GM21381 (cell line): ENCODE measurements at regions not wholly inside any gene's neighbourhood (a gene's known extent, or its start where the extent isn't known, plus 50 kb on each side); places are given as distances from the start of the nearest gene placed in this dataset.
"Not testable (repeated sequence)": the region's sequence is repeated elsewhere in the genome, so short reads cannot be mapped to it uniquely, and the experiment has no call there.

ENCODE experiments used
- ATAC-seq: cut with Tn5 transposase; IDR thresholded peaks from one replicate; pipeline ENCODE4 v1.9.1; 2021; ENCODE audit warnings: mild to moderate bottlenecking, moderate library complexity; ENCODE audit not compliant: unreplicated experiment

DNA sequence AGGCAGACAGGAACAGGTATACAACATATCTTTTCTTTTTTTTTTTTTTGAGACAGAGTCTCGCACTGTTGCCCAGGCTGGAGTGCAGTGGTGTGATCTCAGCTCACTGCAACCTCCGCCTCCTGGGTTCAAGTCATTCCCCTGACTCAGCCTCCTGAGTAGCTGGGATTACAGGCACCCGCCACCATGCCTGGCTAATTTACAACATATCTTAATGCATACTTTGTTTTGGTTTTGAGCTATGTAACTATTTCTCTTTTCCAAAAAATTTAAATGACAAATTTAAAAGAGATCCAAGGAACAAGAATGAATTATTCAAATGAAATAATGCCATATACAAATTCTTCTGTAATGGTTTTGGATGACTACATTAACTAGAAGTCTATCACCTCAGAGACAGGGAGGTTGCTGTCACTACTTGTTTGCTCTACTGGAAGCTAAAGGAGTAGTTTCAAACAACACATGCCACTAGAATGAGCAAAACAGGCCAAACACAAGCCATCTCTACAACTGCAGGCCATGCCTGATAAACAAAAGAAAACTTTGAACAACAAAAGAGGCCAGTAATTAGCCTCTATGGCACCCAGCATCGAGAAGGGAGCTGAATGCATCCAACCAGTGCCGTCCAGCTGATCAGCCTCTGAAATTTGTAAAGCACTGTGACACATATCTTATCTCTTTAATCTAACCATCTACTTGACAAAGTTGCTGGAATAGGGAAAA, 133.6 kb upstream of the VOPP1 start:
- ATAC-seq, result not testable (repeated sequence)

DNA sequence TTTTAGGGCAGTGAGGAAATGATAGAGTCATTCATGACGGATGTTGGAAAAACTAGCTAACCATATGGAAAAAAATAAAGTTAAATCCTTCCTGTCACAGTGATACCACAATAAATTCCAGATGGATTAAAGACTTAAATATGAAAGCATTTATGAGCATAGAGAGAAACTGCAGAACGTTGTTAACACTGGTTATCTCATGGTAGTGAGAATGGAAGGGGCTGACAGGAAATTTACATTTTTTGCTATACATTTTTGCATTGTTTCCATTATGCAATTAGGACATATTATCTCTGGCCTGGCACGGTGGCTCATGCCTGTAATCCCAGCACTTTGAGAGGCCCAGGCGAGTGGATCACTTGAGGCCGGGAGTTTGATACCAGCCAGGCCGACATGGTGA, 130.5 kb upstream of the VOPP1 start:
- not testable (repeated sequence) for ATAC-seq

GRCh38 chr7:55699450-55699842, 127.1 kb upstream of the VOPP1 start:
- ATAC-seq, result not testable (repeated sequence)

DNA sequence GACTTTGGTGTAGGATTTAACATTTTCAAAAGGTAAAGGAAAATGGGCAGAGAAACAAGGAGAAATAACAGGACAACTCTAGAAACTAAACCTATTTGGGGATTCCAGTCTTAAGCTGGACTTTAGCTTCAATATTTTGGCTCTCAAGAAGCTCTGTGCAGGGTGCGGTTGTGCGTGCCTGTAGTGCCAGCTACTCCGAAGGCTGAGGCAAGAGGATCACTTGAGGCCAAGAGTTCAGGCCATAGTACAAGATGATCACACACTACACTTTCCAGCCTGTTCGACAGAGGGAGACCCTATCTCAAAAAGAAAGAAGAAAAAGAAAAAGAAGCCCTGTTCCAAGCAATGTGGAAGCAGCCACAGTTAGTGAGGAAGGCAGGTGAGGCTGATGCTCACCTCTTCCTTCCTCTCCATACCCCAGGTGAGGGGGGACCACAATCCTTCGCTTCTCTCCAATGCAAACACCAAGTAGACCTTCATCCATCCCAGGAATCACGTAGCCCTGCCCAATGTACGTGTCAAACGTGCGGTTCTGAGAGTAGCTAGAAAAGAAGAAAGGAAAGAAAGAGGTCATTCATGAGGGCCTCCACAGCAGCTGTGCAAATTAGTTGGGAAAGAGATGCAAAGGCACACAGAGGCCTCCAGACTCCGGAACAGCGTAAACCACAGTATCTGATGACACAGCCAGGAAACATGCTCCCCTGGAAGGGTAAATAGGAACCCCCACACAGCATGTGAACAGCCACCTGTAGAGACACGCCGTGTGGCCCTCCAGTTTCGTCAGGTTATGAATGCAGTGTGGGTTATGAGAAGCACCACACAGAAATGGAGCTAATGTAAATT, 126.5 kb upstream of the VOPP1 start:
- peak; percentile 84 for ATAC-seq

- ATAC-seq, result not testable (repeated sequence)
Measured at GRCh38 chr7:55695893-55696701, 123.8 kb upstream of the VOPP1 start.

- not testable (repeated sequence) for ATAC-seq
Measured at GRCh38 chr7:55694484-55694883, 122.2 kb upstream of the VOPP1 start.

DNA sequence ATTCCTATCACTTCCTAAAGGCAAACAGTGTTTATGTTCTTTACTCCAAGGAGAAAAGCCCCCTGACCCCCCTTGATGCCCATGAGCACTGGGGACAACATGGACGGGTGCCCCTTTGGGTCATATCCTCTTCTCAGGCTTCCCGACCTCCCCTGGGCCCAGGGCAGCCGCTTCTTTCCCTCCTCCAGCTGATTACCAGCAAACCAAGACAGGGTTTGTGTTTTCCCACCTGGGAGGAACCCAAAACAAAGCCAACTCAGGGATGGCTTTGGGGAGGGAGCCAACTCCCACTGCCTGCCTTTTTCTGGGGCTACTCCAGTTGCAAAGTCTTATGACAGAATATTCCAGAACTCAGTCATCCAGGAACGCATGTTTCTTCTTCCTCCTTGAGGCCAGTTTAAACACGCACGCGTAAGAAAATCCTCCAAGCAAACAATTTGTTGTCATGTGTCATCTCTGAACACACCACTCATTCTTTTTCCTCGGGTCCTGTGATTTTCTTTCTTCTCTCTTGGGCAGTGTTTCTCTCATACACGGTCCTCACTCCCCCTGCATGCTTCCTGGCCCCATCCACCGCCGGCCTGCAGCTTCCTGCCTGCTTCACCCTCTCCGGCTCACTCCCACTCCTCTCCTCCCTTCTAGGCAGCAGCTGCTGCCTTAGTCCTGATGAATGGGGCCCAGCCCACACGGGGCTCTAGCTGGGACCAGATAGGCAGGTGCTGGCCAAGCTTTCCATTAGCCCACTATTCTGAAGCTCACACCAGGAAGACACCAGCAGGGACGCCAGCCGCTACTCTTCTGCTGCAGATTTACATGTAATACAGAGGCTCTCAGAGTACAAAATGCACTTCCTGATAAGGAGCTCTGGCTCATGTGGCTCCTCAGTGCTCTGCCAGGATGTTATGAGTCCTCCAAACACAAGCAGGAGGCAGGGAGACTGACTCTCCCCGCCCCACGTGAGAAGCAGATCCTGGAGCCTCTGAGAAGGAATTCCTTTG, 116.7 kb upstream of the VOPP1 start:
- not testable (repeated sequence) for ATAC-seq

- not testable (repeated sequence) for ATAC-seq
Measured at GRCh38 chr7:55688261-55688660, 116.0 kb upstream of the VOPP1 start.

- not testable (repeated sequence) for ATAC-seq
Measured at GRCh38 chr7:55687252-55687651, 115.0 kb upstream of the VOPP1 start.

DNA sequence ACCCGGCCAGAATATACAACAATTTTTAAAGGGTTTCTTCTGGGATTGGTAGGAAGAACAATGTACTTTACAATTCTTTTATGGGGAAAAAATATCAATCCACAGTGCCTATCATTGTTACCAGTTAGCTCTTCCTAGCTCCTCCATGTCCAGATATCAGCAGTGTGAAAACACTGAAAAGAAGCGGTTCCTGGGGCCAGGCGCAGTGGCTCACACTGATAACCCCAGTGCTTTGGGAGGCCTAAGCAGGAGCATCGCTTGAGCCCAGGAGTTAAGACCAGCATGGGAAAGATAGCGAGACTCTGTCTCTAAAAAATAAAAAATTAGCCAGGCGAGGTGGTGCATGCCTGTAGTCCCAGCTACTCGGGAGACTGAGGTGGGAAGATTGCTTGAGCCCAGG, 114.5 kb upstream of the VOPP1 start:
- not testable (repeated sequence) for ATAC-seq

DNA sequence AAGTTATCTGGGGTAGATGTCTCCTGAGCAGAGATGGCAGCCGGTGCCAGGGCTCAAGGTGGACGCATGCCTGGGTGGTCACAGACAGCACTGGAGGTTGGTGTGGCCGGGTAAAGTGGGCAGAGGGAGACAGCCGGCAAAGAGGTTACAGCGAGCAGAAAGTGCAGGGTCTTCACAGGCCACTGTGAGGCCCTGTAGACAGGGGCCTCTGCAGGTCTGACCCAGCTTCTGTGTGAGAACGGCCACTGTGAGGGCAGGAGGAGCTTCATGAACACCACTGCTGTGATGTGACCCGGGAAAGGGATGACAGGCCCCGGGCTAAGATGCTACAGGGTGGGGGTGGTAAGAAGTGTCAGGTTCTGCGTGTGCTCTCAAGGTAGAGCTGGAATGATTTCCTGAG, 111.2 kb upstream of the VOPP1 start:
- not testable (repeated sequence) for ATAC-seq

GRCh38 chr7:55675589-55675988, 103.3 kb upstream of the VOPP1 start:
- ATAC-seq, result not testable (repeated sequence)

- not testable (repeated sequence) for ATAC-seq
Measured at GRCh38 chr7:55673525-55673924, 101.2 kb upstream of the VOPP1 start.

DNA sequence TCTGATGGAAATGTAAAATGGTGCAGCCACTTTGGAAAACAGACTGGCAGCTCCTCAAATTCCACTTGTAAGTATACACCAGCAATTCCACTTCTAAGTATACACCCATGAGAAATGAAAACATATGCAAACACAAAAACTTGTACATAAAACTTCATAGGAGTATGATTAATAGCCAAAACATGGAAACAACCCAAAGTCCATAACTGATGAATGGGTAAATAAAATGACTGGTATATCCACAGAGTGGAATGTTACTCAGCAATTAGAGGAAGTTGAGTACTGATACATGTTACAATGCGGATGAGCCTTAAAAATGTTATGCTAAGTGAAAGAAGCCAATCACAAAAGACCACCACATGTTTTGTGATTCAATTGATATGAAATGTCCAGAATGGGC, 99.8 kb upstream of the VOPP1 start:
- not testable (repeated sequence) for ATAC-seq

DNA sequence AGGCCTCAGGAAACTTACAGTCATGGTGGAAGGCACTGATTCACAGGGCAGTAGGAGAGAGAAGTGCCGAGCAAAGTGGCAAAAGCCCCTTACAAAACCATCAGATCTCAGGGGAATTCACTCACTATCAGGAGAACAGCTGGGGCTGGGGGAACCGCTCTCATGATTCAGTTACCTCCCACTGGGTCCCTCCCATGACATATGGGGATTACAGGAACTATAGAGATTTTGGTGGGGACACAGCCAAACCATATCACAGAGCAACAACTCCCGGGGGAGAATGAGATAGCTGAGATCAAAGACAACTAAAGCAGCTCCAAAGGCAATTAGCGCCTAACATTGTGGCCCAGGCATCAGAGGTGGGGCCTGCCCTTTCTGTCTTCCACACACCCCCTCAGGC, 85.4 kb upstream of the VOPP1 start:
- no peak for ATAC-seq

DNA sequence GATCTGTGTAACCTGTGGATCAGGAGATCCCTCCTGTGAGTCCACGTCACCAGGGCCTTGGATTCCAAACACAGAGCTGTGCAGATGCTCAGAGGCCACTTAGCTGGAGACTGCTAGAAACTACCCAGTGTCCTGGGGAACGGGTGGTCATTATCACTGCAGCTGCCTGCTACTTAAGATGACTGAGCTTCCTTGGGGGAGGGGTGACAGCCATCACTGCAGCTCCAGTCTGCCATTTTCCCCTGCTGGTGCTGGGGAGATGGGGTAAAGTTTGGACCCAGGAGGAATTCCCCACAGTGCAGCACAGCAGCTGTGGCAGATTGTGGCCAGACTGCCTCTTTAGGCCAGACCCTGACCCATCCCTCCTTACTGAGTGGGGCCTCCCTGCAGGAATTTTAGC, 78.8 kb upstream of the VOPP1 start:
- no peak for ATAC-seq

DNA sequence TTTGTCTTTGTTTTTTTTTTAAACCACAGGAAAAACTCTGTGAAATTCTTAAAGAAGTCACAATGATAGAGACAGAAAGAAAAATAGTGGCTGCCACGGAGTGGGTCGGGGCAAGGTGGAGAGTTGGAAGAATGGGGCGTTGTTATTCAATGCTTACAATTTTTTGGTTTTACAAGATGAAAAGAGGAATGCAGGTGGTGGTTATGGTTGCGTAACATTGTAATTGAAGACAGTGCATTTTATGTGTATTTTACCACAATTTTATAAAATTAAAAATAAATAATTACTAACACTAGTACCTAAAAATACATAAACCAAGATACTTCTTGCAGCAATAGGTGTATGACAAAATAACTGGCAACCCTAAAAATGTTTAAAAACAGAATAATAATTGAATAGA, 76.9 kb upstream of the VOPP1 start:
- no peak for ATAC-seq

DNA sequence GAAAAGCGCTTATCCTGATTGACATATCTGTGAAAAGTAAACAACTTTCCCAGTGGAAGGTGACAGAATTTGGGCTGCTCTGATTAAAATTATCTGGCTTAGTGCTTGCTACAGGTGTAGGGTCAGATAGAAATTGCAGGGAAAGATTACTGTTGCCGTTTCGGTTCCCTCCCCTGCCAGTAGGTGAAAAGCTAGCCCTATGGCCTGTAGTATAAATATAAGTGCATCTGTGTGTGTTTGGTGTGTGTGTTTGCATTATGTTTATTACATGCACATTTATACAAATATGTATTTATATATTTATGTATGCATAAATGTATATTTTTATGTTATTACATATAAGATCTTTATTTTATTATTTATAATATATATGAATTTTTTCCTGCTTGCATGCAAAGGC, 72.3 kb upstream of the VOPP1 start:
- no peak for ATAC-seq

DNA sequence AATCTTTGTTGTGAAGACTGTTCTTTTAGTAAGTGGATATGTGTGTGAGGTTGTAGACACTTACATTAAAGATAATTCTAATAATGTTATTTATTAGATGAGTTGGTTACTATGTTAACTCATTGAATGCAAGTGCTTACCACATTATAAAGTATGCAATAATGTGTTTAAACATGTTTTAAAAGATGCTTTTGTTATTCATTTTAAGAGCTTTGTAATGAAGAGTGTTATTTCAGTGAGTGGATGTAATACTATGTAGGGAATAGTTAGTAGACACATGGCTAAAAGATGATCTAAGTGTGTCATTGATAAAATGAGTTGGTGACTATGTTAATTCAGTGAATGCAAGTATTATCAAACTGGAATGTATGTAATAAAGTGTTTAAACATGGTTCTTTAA, 70.0 kb upstream of the VOPP1 start:
- no peak for ATAC-seq

- ATAC-seq, result peak; percentile 76
Measured at GRCh38 chr7:55641811-55642210, 69.5 kb upstream of the VOPP1 start.
